HEK293 (cell line): ENCODE measurements at regions not wholly inside any gene's neighbourhood (a gene's known extent, or its start where the extent isn't known, plus 50 kb on each side); places are given as distances from the start of the nearest gene placed in this dataset.

Experiments
- GLI4 ChIP-seq: fragments of 450-650 bp; formaldehyde crosslinking; IDR thresholded peaks from 2 replicates; pipeline ENCODE4 v1.5.1; 2016; ENCODE audit warnings: missing biosample characterization, missing genetic modification characterization
- GLIS2 ChIP-seq: fragments of 450-650 bp; formaldehyde crosslinking; IDR thresholded peaks from 2 replicates; pipeline ENCODE4 v1.5.1; 2016; ENCODE audit warnings: missing biosample characterization, missing genetic modification characterization
- ZNF404 ChIP-seq: fragments of 450-650 bp; formaldehyde crosslinking; IDR thresholded peaks from 2 replicates; pipeline ENCODE4 v1.5.1; 2017; ENCODE audit warnings: missing biosample characterization, missing genetic modification characterization
- ZNF837 ChIP-seq: fragments of 450-650 bp; formaldehyde crosslinking; IDR thresholded peaks from 2 replicates; pipeline ENCODE4 v1.5.1; 2016; ENCODE audit warnings: missing biosample characterization, missing genetic modification characterization
- TF ChIP-seq, protein P1 (sequence below): fragments of 450-650 bp; formaldehyde crosslinking; IDR thresholded peaks from 2 replicates; pipeline ENCODE4 v1.5.1; 2016; ENCODE audit warnings: missing biosample characterization, missing genetic modification characterization

DNA sequence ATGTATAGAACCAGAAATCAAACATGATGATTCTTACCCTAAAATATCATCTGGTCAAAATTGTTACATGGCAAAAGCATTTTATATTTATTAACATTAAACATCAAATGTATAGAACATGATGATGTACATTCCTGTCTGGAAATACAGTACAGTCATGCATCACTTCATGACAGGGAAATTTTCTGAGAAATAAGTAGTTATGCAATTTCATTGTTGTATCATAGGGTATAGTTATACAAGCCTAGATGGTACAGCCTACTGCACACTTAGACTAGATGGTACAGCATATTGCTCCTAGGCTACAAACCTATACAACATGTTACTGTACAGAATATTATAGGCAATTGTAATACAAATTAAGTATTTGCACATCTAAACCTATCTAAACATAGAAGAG is 64.6 kb upstream of the VCAN start:
- TF ChIP-seq ZNF837 (tag by site-specific recombination) (no peak), GLI4 (tag by site-specific recombination) (no peak), ZNF404 (tag by site-specific recombination) (no peak), GLIS2 (tag by site-specific recombination) (no peak)
- TF ChIP-seq, protein P1, sequence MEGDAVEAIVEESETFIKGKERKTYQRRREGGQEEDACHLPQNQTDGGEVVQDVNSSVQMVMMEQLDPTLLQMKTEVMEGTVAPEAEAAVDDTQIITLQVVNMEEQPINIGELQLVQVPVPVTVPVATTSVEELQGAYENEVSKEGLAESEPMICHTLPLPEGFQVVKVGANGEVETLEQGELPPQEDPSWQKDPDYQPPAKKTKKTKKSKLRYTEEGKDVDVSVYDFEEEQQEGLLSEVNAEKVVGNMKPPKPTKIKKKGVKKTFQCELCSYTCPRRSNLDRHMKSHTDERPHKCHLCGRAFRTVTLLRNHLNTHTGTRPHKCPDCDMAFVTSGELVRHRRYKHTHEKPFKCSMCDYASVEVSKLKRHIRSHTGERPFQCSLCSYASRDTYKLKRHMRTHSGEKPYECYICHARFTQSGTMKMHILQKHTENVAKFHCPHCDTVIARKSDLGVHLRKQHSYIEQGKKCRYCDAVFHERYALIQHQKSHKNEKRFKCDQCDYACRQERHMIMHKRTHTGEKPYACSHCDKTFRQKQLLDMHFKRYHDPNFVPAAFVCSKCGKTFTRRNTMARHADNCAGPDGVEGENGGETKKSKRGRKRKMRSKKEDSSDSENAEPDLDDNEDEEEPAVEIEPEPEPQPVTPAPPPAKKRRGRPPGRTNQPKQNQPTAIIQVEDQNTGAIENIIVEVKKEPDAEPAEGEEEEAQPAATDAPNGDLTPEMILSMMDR (tag by site-specific recombination) = no peak
